Activated gamma-delta T cell treated with Interleukin-2 at 50 U/mL for 16 hours (primary cell): ENCODE measurements at regions not wholly inside any gene's neighbourhood (a gene's known extent, or its start where the extent isn't known, plus 50 kb on each side); places are given as distances from the start of the nearest gene placed in this dataset.
"Not testable (repeated sequence)": the region's sequence is repeated elsewhere in the genome, so short reads cannot be mapped to it uniquely, and the experiment has no call there.

Experiments
- DNase-seq: peaks from one replicate; pipeline ENCODE4 v3.0.0-alpha.2; 2020

- DNase-seq, result no peak
Observed at GRCh38 chr14:49946320-49947141, 53.6 kb downstream of the ARF6 start.

- no peak for DNase-seq
Observed at GRCh38 chr14:49947506-49947905, 54.6 kb downstream of the ARF6 start.

GRCh38 chr14:49950275-49951228 is 57.7 kb downstream of the ARF6 start:
- no peak for DNase-seq

GRCh38 chr14:49951229-49951607 is 58.3 kb downstream of the ARF6 start:
- DNase-seq, result no peak

- DNase-seq, result no peak
Observed at GRCh38 chr14:49951691-49952345, 58.9 kb downstream of the ARF6 start.

GRCh38 chr14:49953196-49953595 is 60.3 kb downstream of the ARF6 start:
- DNase-seq, result no peak

GRCh38 chr14:49954171-49954631 is 61.3 kb downstream of the ARF6 start:
- DNase-seq, result no peak

GRCh38 chr14:49955024-49955423 is 62.1 kb downstream of the ARF6 start:
- DNase-seq, result no peak

- DNase-seq, result no peak
Observed at GRCh38 chr14:49957089-49957852, 64.4 kb downstream of the ARF6 start.

GRCh38 chr14:49959822-49960408 is 67.0 kb downstream of the ARF6 start:
- no peak for DNase-seq

GRCh38 chr14:49960453-49960852 is 67.6 kb downstream of the ARF6 start:
- DNase-seq, result no peak

GRCh38 chr14:49961270-49962222 is 68.7 kb downstream of the ARF6 start:
- no peak for DNase-seq

GRCh38 chr14:49962621-49963020 is 69.7 kb downstream of the ARF6 start:
- no peak for DNase-seq

- not testable (repeated sequence) for DNase-seq
Observed at GRCh38 chr14:49965068-49965651, 72.3 kb downstream of the ARF6 start.

- DNase-seq, result no peak
Observed at GRCh38 chr14:49966304-49966809, 73.5 kb downstream of the ARF6 start.

GRCh38 chr14:49966971-49967630 is 74.2 kb downstream of the ARF6 start:
- no peak for DNase-seq

GRCh38 chr14:49969961-49970360 is 77.1 kb downstream of the ARF6 start:
- DNase-seq, result no peak

- no peak for DNase-seq
Observed at GRCh38 chr14:49970474-49971147, 77.7 kb downstream of the ARF6 start.
